WTC11 (cell line): ENCODE measurements at regions not wholly inside any gene's neighbourhood (a gene's known extent, or its start where the extent isn't known, plus 50 kb on each side); places are given as distances from the start of the nearest gene placed in this dataset.

ENCODE experiments used
- ATAC-seq: fragments of 200-7000 bp; cut with Tn5 transposase; 2 replicates; pipeline ENCODE4 v1.10.0; 2021; ENCODE audit warnings: mild to moderate bottlenecking, moderate library complexity
- CTCF ChIA-PET: fragments of 300-600 bp; sonication (Branson Sonifier 250); formaldehyde crosslinking; loops from one replicate; lab custom pipeline; 2021; ENCODE audit warnings: antibody characterized with exemption; lab: Charles Lee
- POLR2A ChIA-PET: fragments of 350-600 bp; sonication (Branson Sonifier 250); formaldehyde crosslinking; loops from one replicate; lab custom pipeline; 2021; ENCODE audit warnings: antibody characterized with exemption; lab: Charles Lee
- DNase-seq: peaks from one replicate; pipeline ENCODE4 v3.0.0; 2021; ENCODE audit warnings: low spot score
- H3K27ac Mint-ChIP-seq: 2 replicates; pipeline ENCODE4 v1.8.0; 2021; ENCODE audit warnings: mixed read lengths
- H3K27me3 Mint-ChIP-seq: 2 replicates; pipeline ENCODE4 v1.8.0; 2021; ENCODE audit warnings: low read depth, mild to moderate bottlenecking, moderate library complexity, mixed read lengths
- H3K36me3 Mint-ChIP-seq: 2 replicates; pipeline ENCODE4 v1.8.0; 2021; ENCODE audit warnings: mixed read lengths
- H3K4me1 Mint-ChIP-seq: 2 replicates; pipeline ENCODE4 v1.8.0; 2022; ENCODE audit warnings: mixed read lengths
- H3K4me3 Mint-ChIP-seq: 2 replicates; pipeline ENCODE4 v1.8.0; 2021; ENCODE audit warnings: mild to moderate bottlenecking, moderate library complexity, mixed read lengths
- H3K9me3 Mint-ChIP-seq: 2 replicates; pipeline ENCODE4 v1.8.0; 2021; ENCODE audit warnings: mixed read lengths
- IRF2 ChIP-seq: sonication (generic); formaldehyde crosslinking; IDR thresholded peaks from 2 replicates; pipeline ENCODE4 v1.8.0; 2022; ENCODE audit warnings: low read depth, missing genetic modification reagents, borderline replicate concordance
- TP53 ChIP-seq: sonication (generic); formaldehyde crosslinking; IDR thresholded peaks from 2 replicates; pipeline ENCODE4 v1.8.1; 2023; ENCODE audit warnings: mild to moderate bottlenecking, missing genetic modification reagents
- ZNF532 ChIP-seq: fragments of 250-450 bp; sonication (Bioruptor Pico); IDR thresholded peaks from 2 replicates; pipeline ENCODE4 v1.9.0; 2021; ENCODE audit warnings: mild to moderate bottlenecking, borderline replicate concordance
- TF ChIP-seq, protein P1 (sequence below): sonication (generic); formaldehyde crosslinking; IDR thresholded peaks from 2 replicates; pipeline ENCODE4 v1.8.0; 2023; ENCODE audit warnings: missing genetic modification reagents, mild to moderate bottlenecking, borderline replicate concordance
- TF ChIP-seq, protein P2 (sequence below): fragments of 250-450 bp; sonication (Bioruptor Pico); IDR thresholded peaks from 2 replicates; pipeline ENCODE4 v1.9.0; 2021; ENCODE audit warnings: mild to moderate bottlenecking
- TF ChIP-seq, protein P3 (sequence below): sonication (generic); formaldehyde crosslinking; IDR thresholded peaks from 2 replicates; pipeline ENCODE4 v1.8.0; 2022; ENCODE audit warnings: missing genetic modification reagents

DNA sequence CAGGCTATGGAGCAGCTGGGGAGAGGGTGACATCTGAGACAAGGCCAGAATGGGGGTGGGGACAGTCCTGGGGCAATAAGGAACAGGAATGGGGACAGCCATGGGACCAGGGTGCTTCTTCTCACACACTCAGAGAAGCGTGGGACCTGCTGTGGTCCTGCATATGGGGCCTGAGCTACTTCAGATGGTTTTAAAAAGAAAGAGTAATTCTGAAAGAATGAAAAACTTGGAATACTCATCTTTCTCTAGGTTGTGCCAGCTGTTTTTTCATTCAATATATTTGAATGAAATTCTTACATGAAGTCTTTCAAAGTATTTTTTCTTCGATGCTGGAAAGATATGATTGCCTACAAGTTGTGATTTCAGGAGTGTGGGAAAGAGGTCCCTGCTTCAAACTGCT, 227.5 kb upstream of the APCDD1 start (continued):
- TF ChIP-seq, protein P1, sequence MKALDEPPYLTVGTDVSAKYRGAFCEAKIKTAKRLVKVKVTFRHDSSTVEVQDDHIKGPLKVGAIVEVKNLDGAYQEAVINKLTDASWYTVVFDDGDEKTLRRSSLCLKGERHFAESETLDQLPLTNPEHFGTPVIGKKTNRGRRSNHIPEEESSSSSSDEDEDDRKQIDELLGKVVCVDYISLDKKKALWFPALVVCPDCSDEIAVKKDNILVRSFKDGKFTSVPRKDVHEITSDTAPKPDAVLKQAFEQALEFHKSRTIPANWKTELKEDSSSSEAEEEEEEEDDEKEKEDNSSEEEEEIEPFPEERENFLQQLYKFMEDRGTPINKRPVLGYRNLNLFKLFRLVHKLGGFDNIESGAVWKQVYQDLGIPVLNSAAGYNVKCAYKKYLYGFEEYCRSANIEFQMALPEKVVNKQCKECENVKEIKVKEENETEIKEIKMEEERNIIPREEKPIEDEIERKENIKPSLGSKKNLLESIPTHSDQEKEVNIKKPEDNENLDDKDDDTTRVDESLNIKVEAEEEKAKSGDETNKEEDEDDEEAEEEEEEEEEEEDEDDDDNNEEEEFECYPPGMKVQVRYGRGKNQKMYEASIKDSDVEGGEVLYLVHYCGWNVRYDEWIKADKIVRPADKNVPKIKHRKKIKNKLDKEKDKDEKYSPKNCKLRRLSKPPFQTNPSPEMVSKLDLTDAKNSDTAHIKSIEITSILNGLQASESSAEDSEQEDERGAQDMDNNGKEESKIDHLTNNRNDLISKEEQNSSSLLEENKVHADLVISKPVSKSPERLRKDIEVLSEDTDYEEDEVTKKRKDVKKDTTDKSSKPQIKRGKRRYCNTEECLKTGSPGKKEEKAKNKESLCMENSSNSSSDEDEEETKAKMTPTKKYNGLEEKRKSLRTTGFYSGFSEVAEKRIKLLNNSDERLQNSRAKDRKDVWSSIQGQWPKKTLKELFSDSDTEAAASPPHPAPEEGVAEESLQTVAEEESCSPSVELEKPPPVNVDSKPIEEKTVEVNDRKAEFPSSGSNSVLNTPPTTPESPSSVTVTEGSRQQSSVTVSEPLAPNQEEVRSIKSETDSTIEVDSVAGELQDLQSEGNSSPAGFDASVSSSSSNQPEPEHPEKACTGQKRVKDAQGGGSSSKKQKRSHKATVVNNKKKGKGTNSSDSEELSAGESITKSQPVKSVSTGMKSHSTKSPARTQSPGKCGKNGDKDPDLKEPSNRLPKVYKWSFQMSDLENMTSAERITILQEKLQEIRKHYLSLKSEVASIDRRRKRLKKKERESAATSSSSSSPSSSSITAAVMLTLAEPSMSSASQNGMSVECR (CRISPR knock-in tag), result no peak
- no peak for TF ChIP-seq ZNF532 (CRISPR knock-in tag)
- TF ChIP-seq IRF2 (CRISPR knock-in tag), result no peak
- TF ChIP-seq, protein P2, sequence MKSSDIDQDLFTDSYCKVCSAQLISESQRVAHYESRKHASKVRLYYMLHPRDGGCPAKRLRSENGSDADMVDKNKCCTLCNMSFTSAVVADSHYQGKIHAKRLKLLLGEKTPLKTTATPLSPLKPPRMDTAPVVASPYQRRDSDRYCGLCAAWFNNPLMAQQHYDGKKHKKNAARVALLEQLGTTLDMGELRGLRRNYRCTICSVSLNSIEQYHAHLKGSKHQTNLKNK (CRISPR knock-in tag), result no peak

- Mint-ChIP-seq H3K4me3 (no peak overlapping the region), H3K27me3 (peaks cover 4% of the 10 kb centered on the region), H3K9me3 (peaks cover 51% of the 10 kb centered on the region), H3K27ac (no peak overlapping the region), H3K4me1 (peaks cover 16% of the 10 kb centered on the region), H3K36me3 (peaks cover 26% of the 10 kb centered on the region)
- ChIA-PET CTCF (no interaction called here), POLR2A (no interaction called here)
- ATAC-seq, result no peak
- TF ChIP-seq ZNF532 (CRISPR knock-in tag), result no peak
- no peak for TF ChIP-seq TP53 (CRISPR knock-in tag)
- TF ChIP-seq, protein P3, sequence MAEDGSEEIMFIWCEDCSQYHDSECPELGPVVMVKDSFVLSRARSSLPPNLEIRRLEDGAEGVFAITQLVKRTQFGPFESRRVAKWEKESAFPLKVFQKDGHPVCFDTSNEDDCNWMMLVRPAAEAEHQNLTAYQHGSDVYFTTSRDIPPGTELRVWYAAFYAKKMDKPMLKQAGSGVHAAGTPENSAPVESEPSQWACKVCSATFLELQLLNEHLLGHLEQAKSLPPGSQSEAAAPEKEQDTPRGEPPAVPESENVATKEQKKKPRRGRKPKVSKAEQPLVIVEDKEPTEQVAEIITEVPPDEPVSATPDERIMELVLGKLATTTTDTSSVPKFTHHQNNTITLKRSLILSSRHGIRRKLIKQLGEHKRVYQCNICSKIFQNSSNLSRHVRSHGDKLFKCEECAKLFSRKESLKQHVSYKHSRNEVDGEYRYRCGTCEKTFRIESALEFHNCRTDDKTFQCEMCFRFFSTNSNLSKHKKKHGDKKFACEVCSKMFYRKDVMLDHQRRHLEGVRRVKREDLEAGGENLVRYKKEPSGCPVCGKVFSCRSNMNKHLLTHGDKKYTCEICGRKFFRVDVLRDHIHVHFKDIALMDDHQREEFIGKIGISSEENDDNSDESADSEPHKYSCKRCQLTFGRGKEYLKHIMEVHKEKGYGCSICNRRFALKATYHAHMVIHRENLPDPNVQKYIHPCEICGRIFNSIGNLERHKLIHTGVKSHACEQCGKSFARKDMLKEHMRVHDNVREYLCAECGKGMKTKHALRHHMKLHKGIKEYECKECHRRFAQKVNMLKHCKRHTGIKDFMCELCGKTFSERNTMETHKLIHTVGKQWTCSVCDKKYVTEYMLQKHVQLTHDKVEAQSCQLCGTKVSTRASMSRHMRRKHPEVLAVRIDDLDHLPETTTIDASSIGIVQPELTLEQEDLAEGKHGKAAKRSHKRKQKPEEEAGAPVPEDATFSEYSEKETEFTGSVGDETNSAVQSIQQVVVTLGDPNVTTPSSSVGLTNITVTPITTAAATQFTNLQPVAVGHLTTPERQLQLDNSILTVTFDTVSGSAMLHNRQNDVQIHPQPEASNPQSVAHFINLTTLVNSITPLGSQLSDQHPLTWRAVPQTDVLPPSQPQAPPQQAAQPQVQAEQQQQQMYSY (CRISPR knock-in tag), result no peak
- DNase-seq, result no peak
Observed at GRCh38 chr18:10228326-10228725, 226.1 kb upstream of the APCDD1 start.
